ENCODE measurements at regions not wholly inside any gene's neighbourhood (a gene's known extent, or its start where the extent isn't known, plus 50 kb on each side); places are given as distances from the start of the nearest gene placed in this dataset.

DNA sequence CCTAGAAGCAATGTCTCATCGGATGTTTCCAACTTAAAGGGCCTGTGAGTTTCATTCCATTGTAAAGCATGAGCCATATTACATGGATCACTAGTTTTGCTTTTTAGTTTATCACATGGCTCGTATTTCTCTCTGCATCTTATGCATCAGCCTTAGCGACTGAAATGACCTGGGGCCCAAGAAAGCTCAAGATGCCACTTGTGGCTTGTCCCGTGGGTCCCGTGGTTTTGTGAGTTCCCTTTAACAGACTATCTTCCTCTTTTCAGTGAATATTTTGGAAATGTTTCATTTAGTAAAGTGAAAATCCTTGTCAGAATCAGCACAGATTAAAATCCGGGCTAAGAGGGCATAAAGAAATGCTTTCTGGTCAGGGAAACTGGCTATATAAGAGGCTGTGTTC is 86.2 kb upstream of the PPM1H start:
- H3K4me3 Mint-ChIP-seq: no peak overlapping the region
- H3K9me3 Mint-ChIP-seq: no peaks in the 10 kb centered on the region
- ChIA-PET POLR2A (no interaction called here), CTCF (no interaction called here)
- DNase-seq (no peak), ATAC-seq (ENCODE audit: low read depth) (no peak)
- H3K36me3 Mint-ChIP-seq (ENCODE audit: low read depth): no peaks in the 10 kb centered on the region
- no peak overlapping the region for H3K27ac Mint-ChIP-seq
- no peaks in the 10 kb centered on the region for H3K4me1 Mint-ChIP-seq
- TF ChIP-seq, protein P1, sequence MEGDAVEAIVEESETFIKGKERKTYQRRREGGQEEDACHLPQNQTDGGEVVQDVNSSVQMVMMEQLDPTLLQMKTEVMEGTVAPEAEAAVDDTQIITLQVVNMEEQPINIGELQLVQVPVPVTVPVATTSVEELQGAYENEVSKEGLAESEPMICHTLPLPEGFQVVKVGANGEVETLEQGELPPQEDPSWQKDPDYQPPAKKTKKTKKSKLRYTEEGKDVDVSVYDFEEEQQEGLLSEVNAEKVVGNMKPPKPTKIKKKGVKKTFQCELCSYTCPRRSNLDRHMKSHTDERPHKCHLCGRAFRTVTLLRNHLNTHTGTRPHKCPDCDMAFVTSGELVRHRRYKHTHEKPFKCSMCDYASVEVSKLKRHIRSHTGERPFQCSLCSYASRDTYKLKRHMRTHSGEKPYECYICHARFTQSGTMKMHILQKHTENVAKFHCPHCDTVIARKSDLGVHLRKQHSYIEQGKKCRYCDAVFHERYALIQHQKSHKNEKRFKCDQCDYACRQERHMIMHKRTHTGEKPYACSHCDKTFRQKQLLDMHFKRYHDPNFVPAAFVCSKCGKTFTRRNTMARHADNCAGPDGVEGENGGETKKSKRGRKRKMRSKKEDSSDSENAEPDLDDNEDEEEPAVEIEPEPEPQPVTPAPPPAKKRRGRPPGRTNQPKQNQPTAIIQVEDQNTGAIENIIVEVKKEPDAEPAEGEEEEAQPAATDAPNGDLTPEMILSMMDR (IDR thresholded peaks at IDR 0.05): no peak
- intact Hi-C loops (cut with micrococcal nuclease): no loop called here
- H3K27me3 Mint-ChIP-seq: no peaks in the 10 kb centered on the region

DNA sequence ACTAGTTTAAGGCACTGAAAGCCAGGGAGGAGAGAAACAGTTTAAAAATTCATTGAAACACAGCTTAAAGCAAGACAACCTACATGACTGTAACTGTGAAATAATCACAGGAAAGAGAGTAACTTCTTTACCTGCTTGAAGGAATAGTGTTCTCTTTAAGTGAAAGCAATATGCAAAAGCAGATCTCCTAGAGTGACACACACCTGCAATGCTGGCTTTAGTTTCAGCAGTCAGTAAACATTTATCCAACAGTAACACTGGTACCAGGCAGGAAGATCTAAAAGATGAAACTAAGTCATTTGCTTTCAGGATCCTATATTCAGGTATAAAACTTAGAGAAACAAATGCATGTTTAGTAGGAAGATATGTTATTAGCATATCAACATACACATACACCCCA is 85.3 kb upstream of the PPM1H start:
- DNase-seq (no peak), ATAC-seq (ENCODE audit: low read depth) (no peak)
- H3K27ac Mint-ChIP-seq: no peak overlapping the region
- no peaks in the 10 kb centered on the region for H3K4me1 Mint-ChIP-seq
- ChIA-PET CTCF (no interaction called here), POLR2A (no interaction called here)
- TF ChIP-seq, protein P1 (IDR thresholded peaks at IDR 0.05): no peak
- H3K4me3 Mint-ChIP-seq: no peak overlapping the region
- H3K36me3 Mint-ChIP-seq (ENCODE audit: low read depth): no peaks in the 10 kb centered on the region
- H3K9me3 Mint-ChIP-seq: no peaks in the 10 kb centered on the region
- intact Hi-C loops (cut with micrococcal nuclease): no loop called here
- H3K27me3 Mint-ChIP-seq: no peaks in the 10 kb centered on the region

DNA sequence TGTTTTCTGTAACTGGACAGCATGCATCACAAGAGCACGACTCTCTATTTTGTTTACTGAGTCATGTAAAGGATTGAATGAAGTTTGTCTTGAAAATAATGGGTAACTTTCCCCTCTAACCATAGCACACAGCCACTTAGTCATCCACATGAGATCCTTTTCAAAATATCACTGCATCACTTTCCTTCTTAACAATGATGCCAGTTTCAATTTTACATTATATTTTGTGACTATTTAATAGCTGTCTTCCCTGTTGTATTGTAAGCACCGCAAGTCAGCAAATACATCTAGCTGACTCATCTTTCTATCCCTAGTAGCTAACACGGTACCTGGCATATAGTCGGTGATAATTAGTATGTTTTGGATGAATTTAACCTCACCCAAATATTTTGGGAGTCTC is 83.3 kb upstream of the PPM1H start:
- no peaks in the 10 kb centered on the region for H3K36me3 Mint-ChIP-seq (ENCODE audit: low read depth)
- POLR2A ChIA-PET: no interaction called here
- intact Hi-C loops (cut with micrococcal nuclease): no loop called here
- ATAC-seq (ENCODE audit: low read depth) (no peak), DNase-seq (no peak)
- no peaks in the 10 kb centered on the region for H3K4me1 Mint-ChIP-seq
- no peaks in the 10 kb centered on the region for H3K9me3 Mint-ChIP-seq
- no peaks in the 10 kb centered on the region for H3K27me3 Mint-ChIP-seq
- H3K27ac Mint-ChIP-seq: no peak overlapping the region
- TF ChIP-seq, protein P1 (IDR thresholded peaks at IDR 0.05): no peak
- no peak overlapping the region for H3K4me3 Mint-ChIP-seq
- CTCF ChIA-PET: no interaction called here

DNA sequence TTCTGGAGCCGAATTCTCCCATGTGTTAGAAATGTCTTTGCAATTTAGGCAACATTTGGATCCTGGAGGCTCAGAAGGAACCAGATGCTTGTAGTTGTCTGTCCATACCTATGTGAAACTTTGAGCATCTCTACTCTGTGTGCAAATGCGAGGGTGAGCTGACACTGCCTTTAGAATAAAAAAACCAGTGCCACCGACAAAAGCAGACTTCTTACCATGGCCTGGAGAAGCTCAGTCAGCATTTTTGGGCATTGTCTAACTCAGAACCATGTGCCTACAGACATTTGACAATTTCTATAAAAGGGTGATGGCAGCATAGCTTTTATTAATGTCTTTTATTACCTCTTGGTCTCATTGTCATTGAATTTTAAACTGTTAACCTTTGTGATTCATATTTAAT is 78.4 kb upstream of the PPM1H start:
- intact Hi-C loops (cut with micrococcal nuclease): no loop called here
- CTCF ChIA-PET: no interaction called here
- H3K4me3 Mint-ChIP-seq: no peak overlapping the region
- H3K36me3 Mint-ChIP-seq (ENCODE audit: low read depth): no peaks in the 10 kb centered on the region
- DNase-seq (no peak), ATAC-seq (ENCODE audit: low read depth) (no peak)
- H3K27me3 Mint-ChIP-seq: no peaks in the 10 kb centered on the region
- no peaks in the 10 kb centered on the region for H3K9me3 Mint-ChIP-seq
- TF ChIP-seq, protein P1 (IDR thresholded peaks at IDR 0.05): no peak
- no peaks in the 10 kb centered on the region for H3K4me1 Mint-ChIP-seq
- POLR2A ChIA-PET: no interaction called here
- H3K27ac Mint-ChIP-seq: no peak overlapping the region

DNA sequence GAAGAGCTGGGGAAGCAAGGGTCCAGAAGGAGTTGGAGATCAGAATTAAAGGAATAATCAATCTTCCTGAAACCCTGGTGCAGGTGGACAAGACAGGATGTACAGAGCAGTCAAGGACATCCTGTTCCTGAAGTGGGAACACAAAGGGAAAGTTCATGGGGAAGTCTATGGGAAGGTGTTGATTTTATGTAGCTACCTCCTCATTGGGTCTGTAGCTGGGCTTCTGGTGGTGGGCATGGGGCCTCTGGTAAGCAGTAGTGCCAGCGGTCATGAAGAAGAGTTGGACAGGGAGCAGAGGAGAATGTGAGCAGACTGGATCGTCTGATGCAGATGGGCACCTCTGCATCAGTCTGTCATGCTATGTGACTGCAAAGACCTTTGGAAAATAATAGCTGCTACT is 75.7 kb upstream of the PPM1H start:
- no peaks in the 10 kb centered on the region for H3K9me3 Mint-ChIP-seq
- no peak for DNase-seq
- no peaks in the 10 kb centered on the region for H3K4me1 Mint-ChIP-seq
- TF ChIP-seq, protein P1 (IDR thresholded peaks at IDR 0.05): no peak
- ChIA-PET POLR2A (no interaction called here), CTCF (no interaction called here)
- no peaks in the 10 kb centered on the region for H3K27me3 Mint-ChIP-seq
- no peaks in the 10 kb centered on the region for H3K36me3 Mint-ChIP-seq (ENCODE audit: low read depth)
- intact Hi-C loops (cut with micrococcal nuclease): no loop called here
- no peak overlapping the region for H3K4me3 Mint-ChIP-seq
- ATAC-seq (ENCODE audit: low read depth): no peak
- H3K27ac Mint-ChIP-seq: no peak overlapping the region
